Inflammatory macrophage (primary cell): ENCODE measurements at regions not wholly inside any gene's neighbourhood (a gene's known extent, or its start where the extent isn't known, plus 50 kb on each side); places are given as distances from the start of the nearest gene placed in this dataset.

Experiments
- DNase-seq, 2 donors: peaks; one replicate each; pipeline ENCODE4 v3.0.0-alpha.2; 2020 to 2022

GRCh38 chr1:191831572-191831971, 326.7 kb upstream of the RGS18 start:
- no peak for DNase-seq

- no peak for DNase-seq
These were observed 318.4 kb upstream of the RGS18 start for GRCh38 chr1:191839891-191840290.

GRCh38 chr1:191851799-191852595, 306.3 kb upstream of the RGS18 start:
- DNase-seq = no peak

GRCh38 chr1:191852907-191853306, 305.4 kb upstream of the RGS18 start:
- DNase-seq = no peak

- DNase-seq = no peak
These were observed 300.7 kb upstream of the RGS18 start for GRCh38 chr1:191857600-191857999.

GRCh38 chr1:191865479-191865878, 292.8 kb upstream of the RGS18 start:
- DNase-seq = no peak

GRCh38 chr1:191866155-191866554, 292.1 kb upstream of the RGS18 start:
- DNase-seq = no peak

GRCh38 chr1:191869790-191870312, 288.4 kb upstream of the RGS18 start:
- DNase-seq = no peak

GRCh38 chr1:191870490-191870889, 287.8 kb upstream of the RGS18 start:
- DNase-seq = no peak

- DNase-seq = no peak
These were observed 282.3 kb upstream of the RGS18 start for GRCh38 chr1:191875994-191876393.

- DNase-seq = no peak
These were observed 281.6 kb upstream of the RGS18 start for GRCh38 chr1:191876631-191877030.

- no peak for DNase-seq
These were observed 275.4 kb upstream of the RGS18 start for GRCh38 chr1:191882870-191883269.

- DNase-seq = no peak
These were observed 271.3 kb upstream of the RGS18 start for GRCh38 chr1:191886977-191887376.

- no peak for DNase-seq
These were observed 269.2 kb upstream of the RGS18 start for GRCh38 chr1:191888996-191889622.

GRCh38 chr1:191889623-191890003, 268.6 kb upstream of the RGS18 start:
- no peak for DNase-seq

GRCh38 chr1:191890433-191891088, 267.7 kb upstream of the RGS18 start:
- no peak for DNase-seq

- no peak for DNase-seq
These were observed 265.5 kb upstream of the RGS18 start for GRCh38 chr1:191892716-191893115.

- no peak for DNase-seq
These were observed 263.2 kb upstream of the RGS18 start for GRCh38 chr1:191895049-191895448.

GRCh38 chr1:191895462-191896058, 262.7 kb upstream of the RGS18 start:
- no peak for DNase-seq

GRCh38 chr1:191897134-191897533, 261.1 kb upstream of the RGS18 start:
- no peak for DNase-seq

GRCh38 chr1:191901651-191902050, 256.6 kb upstream of the RGS18 start:
- DNase-seq = no peak

GRCh38 chr1:191904991-191905390, 253.3 kb upstream of the RGS18 start:
- no peak for DNase-seq

- no peak for DNase-seq
These were observed 252.5 kb upstream of the RGS18 start for GRCh38 chr1:191905781-191906180.
